ENCODE measurements at regions not wholly inside any gene's neighbourhood (a gene's known extent, or its start where the extent isn't known, plus 50 kb on each side); places are given as distances from the start of the nearest gene placed in this dataset.

DNA sequence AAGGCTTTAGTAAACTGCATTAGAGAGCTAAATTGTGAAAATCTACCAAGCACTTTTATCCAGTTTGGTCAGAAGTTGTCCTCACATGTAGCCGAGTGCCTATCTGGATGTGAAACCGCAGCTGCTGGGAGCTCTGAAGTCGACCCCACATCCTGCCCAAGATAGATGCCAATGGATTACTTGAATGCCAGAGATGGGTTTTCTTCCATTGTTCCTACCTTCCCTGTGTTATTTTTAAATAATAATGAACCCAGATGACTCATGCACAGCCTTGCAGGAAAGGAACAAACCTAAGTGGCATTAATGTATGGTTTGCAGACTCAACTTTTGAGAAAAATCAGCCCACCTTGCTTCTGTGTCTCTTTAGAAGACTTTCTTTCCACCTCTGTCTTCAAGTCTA, 408.5 kb downstream of the FBXO15 start:
- TF ChIP-seq CTCF (conservative IDR thresholded peaks at IDR 0.05; ENCODE audit: low read depth in 2 of 2) (no peak), EZH2 (IDR thresholded peaks at IDR 0.05; ENCODE audit: low read depth, unreplicated experiment) (no peak), NANOG (IDR thresholded peaks at IDR 0.05; ENCODE audit: borderline replicate concordance) (no peak), ZNF462 (CRISPR knock-in tag; IDR thresholded peaks at IDR 0.05) (no peak), POLR2AphosphoS5 (IDR thresholded peaks at IDR 0.05; ENCODE audit: low read depth) (no peak), ETS1 (IDR thresholded peaks at IDR 0.05) (no peak), ZNF331 (CRISPR knock-in tag; IDR thresholded peaks at IDR 0.05; ENCODE audit: low read depth) (no peak), JUNB (IDR thresholded peaks at IDR 0.05; ENCODE audit: unreplicated experiment) (no peak), CREB1 (CRISPR knock-in tag; IDR thresholded peaks at IDR 0.05; ENCODE audit: low read depth) (no peak), EZH2phosphoT487 (IDR thresholded peaks at IDR 0.05; ENCODE audit: unreplicated experiment) (no peak), ZNF114 (CRISPR knock-in tag; IDR thresholded peaks at IDR 0.05) (no peak), STAT1 (IDR thresholded peaks at IDR 0.05; ENCODE audit: unreplicated experiment) (no peak)
- TF ChIP-seq, protein P1, sequence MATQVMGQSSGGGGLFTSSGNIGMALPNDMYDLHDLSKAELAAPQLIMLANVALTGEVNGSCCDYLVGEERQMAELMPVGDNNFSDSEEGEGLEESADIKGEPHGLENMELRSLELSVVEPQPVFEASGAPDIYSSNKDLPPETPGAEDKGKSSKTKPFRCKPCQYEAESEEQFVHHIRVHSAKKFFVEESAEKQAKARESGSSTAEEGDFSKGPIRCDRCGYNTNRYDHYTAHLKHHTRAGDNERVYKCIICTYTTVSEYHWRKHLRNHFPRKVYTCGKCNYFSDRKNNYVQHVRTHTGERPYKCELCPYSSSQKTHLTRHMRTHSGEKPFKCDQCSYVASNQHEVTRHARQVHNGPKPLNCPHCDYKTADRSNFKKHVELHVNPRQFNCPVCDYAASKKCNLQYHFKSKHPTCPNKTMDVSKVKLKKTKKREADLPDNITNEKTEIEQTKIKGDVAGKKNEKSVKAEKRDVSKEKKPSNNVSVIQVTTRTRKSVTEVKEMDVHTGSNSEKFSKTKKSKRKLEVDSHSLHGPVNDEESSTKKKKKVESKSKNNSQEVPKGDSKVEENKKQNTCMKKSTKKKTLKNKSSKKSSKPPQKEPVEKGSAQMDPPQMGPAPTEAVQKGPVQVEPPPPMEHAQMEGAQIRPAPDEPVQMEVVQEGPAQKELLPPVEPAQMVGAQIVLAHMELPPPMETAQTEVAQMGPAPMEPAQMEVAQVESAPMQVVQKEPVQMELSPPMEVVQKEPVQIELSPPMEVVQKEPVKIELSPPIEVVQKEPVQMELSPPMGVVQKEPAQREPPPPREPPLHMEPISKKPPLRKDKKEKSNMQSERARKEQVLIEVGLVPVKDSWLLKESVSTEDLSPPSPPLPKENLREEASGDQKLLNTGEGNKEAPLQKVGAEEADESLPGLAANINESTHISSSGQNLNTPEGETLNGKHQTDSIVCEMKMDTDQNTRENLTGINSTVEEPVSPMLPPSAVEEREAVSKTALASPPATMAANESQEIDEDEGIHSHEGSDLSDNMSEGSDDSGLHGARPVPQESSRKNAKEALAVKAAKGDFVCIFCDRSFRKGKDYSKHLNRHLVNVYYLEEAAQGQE (IDR thresholded peaks at IDR 0.05; ENCODE audit: unreplicated experiment), result no peak

Measured in GM23338 (cell line).